ENCODE measurements at regions not wholly inside any gene's neighbourhood (a gene's known extent, or its start where the extent isn't known, plus 50 kb on each side); places are given as distances from the start of the nearest gene placed in this dataset.

GRCh38 chr2:150618245-150618895 is 130.9 kb upstream of the RND3 start:
- TF ChIP-seq REST (IDR thresholded peaks at IDR 0.05; ENCODE audit: insufficient read depth in 1 of 2, low read depth in 2 of 2, low read length in 2 of 2) (no peak), SIN3A (IDR thresholded peaks at IDR 0.05; ENCODE audit: borderline replicate concordance, insufficient read depth, low read length) (no peak), POLR2AphosphoS5 (IDR thresholded peaks at IDR 0.05; ENCODE audit: low read depth, low read length) (no peak)

All from PFSK-1 (cell line).